ENCODE measurements at regions not wholly inside any gene's neighbourhood (a gene's known extent, or its start where the extent isn't known, plus 50 kb on each side); places are given as distances from the start of the nearest gene placed in this dataset.

DNA sequence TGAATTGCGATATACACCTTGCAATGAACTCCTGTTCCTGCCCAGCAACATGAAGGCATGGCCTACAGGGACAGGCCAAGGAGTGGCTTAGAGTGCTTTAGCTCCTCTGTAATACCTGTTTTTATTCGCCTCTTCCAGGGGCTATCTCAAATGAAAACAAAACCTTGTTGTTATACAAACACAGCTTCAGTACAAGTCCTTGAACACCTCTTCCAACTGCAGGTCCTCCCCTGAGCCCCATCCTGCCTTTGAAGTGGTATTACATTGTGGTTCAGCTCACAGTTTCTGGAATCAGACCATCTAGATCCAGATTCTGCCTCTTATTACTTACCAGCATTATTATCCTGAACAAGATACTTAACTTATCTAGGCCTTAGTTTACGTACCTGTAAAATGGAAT lies 83.0 kb upstream of the HNRNPA3 start:
- TF ChIP-seq, protein P1, sequence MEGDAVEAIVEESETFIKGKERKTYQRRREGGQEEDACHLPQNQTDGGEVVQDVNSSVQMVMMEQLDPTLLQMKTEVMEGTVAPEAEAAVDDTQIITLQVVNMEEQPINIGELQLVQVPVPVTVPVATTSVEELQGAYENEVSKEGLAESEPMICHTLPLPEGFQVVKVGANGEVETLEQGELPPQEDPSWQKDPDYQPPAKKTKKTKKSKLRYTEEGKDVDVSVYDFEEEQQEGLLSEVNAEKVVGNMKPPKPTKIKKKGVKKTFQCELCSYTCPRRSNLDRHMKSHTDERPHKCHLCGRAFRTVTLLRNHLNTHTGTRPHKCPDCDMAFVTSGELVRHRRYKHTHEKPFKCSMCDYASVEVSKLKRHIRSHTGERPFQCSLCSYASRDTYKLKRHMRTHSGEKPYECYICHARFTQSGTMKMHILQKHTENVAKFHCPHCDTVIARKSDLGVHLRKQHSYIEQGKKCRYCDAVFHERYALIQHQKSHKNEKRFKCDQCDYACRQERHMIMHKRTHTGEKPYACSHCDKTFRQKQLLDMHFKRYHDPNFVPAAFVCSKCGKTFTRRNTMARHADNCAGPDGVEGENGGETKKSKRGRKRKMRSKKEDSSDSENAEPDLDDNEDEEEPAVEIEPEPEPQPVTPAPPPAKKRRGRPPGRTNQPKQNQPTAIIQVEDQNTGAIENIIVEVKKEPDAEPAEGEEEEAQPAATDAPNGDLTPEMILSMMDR (conservative IDR thresholded peaks at IDR 0.05; ENCODE audit: low read depth, low read length), result no peak
- H3K4me3 ChIP-seq (ENCODE audit: low read depth, low read length), result no peak overlapping the region
- DNase-seq (ENCODE audit: low read depth), result no peak

DNA sequence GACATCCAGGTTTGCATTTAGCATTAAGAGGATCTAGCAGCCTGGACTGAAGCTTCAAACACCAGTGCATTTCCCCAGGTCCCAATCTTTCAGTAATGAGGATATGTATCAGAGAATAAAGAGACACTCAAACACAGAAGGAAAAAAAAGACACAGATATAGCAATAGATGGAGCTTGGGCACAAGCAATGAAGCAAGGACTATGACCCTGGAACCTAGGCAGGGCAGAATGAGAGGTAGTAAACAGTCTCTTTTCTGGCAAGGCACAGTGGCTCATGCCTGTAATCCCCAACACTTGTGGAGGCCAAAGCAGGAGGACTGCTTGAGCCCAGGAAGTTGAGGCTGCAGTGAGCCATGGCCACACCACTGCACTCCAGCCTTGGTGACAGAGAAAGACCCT lies 80.7 kb upstream of the HNRNPA3 start:
- TF ChIP-seq, protein P1 (conservative IDR thresholded peaks at IDR 0.05; ENCODE audit: low read depth, low read length), result no peak
- H3K4me3 ChIP-seq (ENCODE audit: low read depth, low read length), result no peak overlapping the region
- DNase-seq (ENCODE audit: low read depth), result no peak

DNA sequence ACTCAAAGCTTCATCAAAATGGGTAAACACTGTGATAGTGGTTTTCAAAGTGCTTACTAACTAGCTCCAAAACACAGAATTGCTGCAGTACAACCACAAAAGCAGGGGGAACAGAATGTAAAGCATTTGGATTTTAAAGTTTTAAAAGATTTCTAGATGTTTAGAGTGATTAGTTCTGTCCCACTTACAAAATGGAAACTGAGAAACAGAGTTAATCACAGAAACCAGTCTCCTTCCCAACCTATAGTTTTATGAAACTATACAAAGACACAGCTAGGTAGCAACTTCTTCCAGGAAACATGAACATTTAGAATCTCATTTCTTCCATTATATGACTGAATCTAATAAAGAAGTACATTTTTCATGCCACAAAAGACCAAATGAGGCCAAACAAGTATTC lies 73.8 kb upstream of the HNRNPA3 start:
- no peak overlapping the region for H3K4me3 ChIP-seq (ENCODE audit: low read depth, low read length)
- DNase-seq (ENCODE audit: low read depth), result no peak
- TF ChIP-seq, protein P1 (conservative IDR thresholded peaks at IDR 0.05; ENCODE audit: low read depth, low read length), result no peak

DNA sequence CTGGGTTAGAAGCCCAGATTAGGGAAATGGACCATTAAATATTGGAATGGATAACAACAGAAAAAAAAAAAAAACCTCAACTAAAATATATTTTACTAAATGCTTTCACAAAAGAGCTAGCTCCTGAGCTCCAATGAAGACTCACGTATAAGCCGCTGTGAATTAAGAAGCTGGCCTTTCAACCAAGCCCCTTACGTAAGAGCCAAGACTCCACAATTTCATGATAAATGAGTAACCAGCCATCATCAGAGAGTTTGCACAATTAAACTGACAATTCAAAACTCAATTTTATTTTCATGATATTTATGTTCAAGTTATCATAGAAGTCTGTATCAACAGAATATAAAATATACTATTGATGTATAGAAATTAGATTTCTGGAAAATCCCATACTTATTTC lies 70.7 kb upstream of the HNRNPA3 start:
- no peak for DNase-seq (ENCODE audit: low read depth)

DNA sequence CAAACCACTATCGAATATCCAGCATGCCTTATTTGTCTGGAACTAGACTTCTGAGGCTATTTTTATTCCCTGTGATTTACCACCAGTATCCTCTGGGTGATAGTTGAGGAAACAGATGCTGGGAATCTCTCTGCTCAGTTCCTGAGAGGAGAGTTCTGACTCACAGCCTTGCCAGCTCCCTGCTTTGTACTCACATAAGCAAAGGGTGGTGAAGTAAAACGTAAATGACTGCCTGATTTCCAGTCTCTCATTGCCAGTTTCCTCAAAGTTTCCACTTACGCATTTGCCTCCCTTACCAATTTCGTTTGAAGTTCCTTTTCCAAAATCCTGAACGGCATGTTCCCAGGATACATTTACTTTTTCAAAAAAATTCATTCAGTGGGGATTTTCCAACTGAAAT lies 69.2 kb upstream of the HNRNPA3 start:
- H3K4me3 ChIP-seq (ENCODE audit: low read depth, low read length), result no peak overlapping the region
- DNase-seq (ENCODE audit: low read depth), result no peak
- TF ChIP-seq, protein P1 (conservative IDR thresholded peaks at IDR 0.05; ENCODE audit: low read depth, low read length), result peak; percentile 19

More for the DNA sequence above, 70.7 kb upstream of the HNRNPA3 start:
- TF ChIP-seq, protein P1 (conservative IDR thresholded peaks at IDR 0.05; ENCODE audit: low read depth, low read length), result no peak
- no peak overlapping the region for H3K4me3 ChIP-seq (ENCODE audit: low read depth, low read length)

DNA sequence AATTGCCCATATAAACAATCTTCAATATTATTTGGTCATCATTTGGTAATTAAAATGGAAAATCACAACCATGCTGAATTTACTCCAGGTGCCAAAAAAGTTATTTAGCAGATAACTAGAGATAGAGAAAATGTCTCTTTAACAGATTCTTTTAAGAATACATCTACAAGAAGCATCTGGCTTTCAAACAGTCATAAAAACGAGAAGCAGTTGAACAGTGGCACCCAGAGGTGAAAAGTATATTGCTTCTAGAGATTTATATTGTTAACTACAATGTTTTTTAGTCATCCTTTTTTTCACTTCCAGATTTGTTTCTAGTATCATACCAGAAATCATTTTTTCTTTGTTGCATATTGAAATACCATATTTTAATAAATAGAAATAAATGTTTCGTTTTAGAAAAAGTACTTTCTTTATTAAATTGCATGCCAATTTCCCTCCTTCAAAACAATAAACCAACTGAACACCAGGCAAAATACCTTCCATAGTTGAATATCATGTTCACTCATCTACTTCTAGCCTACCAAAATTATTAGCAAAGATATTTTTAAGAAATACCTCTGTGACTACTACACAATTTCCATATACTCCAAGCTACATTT lies 65.4 kb upstream of the HNRNPA3 start:
- no peak overlapping the region for H3K4me3 ChIP-seq (ENCODE audit: low read depth, low read length)
- no peak for DNase-seq (ENCODE audit: low read depth)
- TF ChIP-seq, protein P1 (conservative IDR thresholded peaks at IDR 0.05; ENCODE audit: low read depth, low read length), result peak; percentile 64

DNA sequence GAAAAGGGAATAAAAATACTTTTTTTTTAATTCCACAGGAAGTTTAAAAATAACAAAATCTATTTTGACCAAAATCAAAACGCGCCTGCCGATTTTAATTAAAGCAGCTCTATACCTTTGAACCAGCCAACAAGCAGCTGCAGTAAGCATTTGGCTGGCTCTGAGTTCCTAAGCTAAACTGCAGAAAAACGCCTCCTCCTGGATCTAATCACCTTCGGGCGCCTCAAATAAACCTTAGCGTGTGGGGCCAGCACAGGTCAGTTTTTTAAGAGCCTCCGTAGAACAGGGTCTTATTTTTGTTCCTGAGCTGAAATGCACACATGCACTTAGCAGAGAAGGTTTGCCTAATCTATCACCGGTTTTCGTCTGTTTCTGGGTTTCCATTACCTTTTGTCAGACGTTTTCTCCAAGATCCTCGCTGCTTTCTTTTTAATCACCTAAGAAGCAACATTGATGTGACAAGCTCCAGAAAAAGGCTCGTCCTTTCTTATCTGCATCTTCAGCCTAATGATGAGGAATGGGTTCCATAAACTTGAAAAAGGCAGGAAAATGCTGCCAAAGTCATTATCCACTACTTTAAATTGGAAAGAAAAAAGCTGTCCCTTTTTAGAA lies 64.7 kb upstream of the HNRNPA3 start:
- H3K4me3 ChIP-seq (ENCODE audit: low read depth, low read length), result peak overlapping the region; percentile 21
- TF ChIP-seq, protein P1 (conservative IDR thresholded peaks at IDR 0.05; ENCODE audit: low read depth, low read length), result no peak
- DNase-seq (ENCODE audit: low read depth), result no peak

All from epithelial cell of proximal tubule (primary cell).